ENCODE measurements at regions not wholly inside any gene's neighbourhood (a gene's known extent, or its start where the extent isn't known, plus 50 kb on each side); places are given as distances from the start of the nearest gene placed in this dataset.

DNA sequence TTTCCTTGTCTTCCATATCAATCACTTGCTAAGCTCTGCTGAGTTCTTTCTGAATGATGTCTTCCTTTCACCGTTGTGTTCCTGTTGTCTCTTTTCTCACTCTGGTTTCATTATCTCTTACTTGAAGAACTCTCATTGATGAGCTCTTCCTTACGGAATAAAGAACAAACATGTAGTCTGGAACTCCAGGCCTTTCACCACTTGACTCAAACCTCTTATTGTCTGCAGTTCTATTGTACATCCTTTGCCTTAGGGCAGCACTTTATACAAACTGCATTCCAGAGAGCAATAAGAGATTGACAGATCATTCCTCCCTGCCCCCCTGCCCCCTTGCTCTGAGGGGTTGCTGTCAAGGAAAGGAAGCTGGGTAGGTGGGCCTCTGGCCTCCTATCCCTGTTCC is 517.4 kb downstream of the TMEM135 start:
- Mint-ChIP-seq H3K4me3 (no peak overlapping the region), H3K36me3 (no peaks in the 10 kb centered on the region), H3K4me1 (no peaks in the 10 kb centered on the region), H3K27me3 (ENCODE audit: low read depth) (no peaks in the 10 kb centered on the region), H3K9me3 (peaks cover 26% of the 10 kb centered on the region), H3K27ac (no peak overlapping the region)
- TF ChIP-seq, protein P1, sequence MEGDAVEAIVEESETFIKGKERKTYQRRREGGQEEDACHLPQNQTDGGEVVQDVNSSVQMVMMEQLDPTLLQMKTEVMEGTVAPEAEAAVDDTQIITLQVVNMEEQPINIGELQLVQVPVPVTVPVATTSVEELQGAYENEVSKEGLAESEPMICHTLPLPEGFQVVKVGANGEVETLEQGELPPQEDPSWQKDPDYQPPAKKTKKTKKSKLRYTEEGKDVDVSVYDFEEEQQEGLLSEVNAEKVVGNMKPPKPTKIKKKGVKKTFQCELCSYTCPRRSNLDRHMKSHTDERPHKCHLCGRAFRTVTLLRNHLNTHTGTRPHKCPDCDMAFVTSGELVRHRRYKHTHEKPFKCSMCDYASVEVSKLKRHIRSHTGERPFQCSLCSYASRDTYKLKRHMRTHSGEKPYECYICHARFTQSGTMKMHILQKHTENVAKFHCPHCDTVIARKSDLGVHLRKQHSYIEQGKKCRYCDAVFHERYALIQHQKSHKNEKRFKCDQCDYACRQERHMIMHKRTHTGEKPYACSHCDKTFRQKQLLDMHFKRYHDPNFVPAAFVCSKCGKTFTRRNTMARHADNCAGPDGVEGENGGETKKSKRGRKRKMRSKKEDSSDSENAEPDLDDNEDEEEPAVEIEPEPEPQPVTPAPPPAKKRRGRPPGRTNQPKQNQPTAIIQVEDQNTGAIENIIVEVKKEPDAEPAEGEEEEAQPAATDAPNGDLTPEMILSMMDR (IDR thresholded peaks at IDR 0.05; ENCODE audit: unreplicated experiment): no peak
- no peak for DNase-seq (ENCODE audit: low spot score in 2 of 2, unreplicated experiment in 2 of 2)

DNA sequence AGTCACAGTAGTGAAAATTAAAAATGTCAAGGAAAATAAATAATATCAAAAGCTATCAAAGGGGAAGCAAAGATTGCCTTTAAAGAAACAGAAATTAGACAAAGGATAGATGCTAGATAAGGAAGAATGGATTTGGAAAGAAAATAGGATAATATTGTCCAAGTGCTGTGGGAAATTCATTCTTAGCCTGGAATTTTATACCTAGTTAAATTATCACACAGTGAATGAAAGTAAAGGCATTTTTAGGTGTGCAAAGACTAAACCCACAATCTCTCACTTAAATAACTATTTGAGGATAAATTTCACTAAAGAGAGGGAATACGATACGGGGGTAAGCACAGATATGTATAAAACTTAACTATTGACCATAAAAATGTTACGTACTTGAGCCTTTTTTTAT is 511.1 kb downstream of the TMEM135 start:
- TF ChIP-seq, protein P1 (IDR thresholded peaks at IDR 0.05; ENCODE audit: unreplicated experiment): no peak
- H3K4me3 Mint-ChIP-seq: no peak overlapping the region
- H3K36me3 Mint-ChIP-seq: peaks cover 5% of the 10 kb centered on the region
- no peaks in the 10 kb centered on the region for H3K4me1 Mint-ChIP-seq
- no peak for DNase-seq (ENCODE audit: low spot score in 2 of 2, unreplicated experiment in 2 of 2)
- peaks cover 46% of the 10 kb centered on the region for H3K9me3 Mint-ChIP-seq
- H3K27ac Mint-ChIP-seq: no peak overlapping the region
- H3K27me3 Mint-ChIP-seq (ENCODE audit: low read depth): no peaks in the 10 kb centered on the region

DNA sequence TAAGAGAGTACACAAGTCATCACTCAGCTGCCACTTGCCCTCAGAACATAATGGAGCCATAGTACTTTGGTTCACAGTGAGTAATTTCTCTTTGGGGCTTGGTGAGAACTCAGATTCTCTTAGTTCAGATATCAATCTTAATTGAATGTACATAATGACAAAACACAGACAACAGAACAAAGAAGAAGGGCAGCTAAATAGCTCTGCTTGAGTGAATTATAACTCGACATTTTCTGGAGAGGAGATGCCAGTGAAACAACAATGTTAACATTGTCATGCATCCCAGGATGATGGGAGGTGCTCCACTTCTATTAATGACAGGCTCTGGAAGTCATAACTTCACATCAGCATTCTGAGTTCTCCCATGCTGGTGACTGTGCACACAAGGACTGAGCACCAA is 508.1 kb downstream of the TMEM135 start:
- H3K27ac Mint-ChIP-seq: no peak overlapping the region
- H3K4me1 Mint-ChIP-seq: no peaks in the 10 kb centered on the region
- DNase-seq (ENCODE audit: low spot score in 2 of 2, unreplicated experiment in 2 of 2): no peak
- TF ChIP-seq, protein P1 (IDR thresholded peaks at IDR 0.05; ENCODE audit: unreplicated experiment): no peak
- H3K4me3 Mint-ChIP-seq: no peak overlapping the region
- no peaks in the 10 kb centered on the region for H3K27me3 Mint-ChIP-seq (ENCODE audit: low read depth)
- H3K36me3 Mint-ChIP-seq: peaks cover 9% of the 10 kb centered on the region
- H3K9me3 Mint-ChIP-seq: peaks cover 71% of the 10 kb centered on the region

DNA sequence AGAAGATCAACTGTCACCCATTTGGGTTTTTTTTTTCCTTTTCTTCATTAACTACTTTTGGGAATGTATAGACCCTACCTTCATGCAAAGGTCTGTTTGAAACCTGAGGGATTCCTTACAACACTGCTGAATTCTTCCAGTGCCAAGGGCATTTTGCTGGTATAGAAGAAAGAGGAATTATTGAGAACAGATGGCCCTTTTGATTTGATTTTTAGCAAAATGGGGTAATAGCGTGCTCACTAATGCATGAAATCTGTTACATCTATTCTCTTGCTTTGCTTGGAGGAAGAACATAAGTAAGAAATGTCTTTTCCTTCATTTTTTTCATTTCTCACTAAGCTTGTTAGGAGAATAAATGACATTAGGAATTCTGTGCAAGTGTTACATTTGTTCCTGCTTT is 501.9 kb downstream of the TMEM135 start:
- Mint-ChIP-seq H3K4me3 (no peak overlapping the region), H3K36me3 (peaks cover 7% of the 10 kb centered on the region), H3K27ac (no peak overlapping the region), H3K9me3 (peaks cover 33% of the 10 kb centered on the region), H3K4me1 (no peaks in the 10 kb centered on the region), H3K27me3 (ENCODE audit: low read depth) (no peaks in the 10 kb centered on the region)
- no peak for DNase-seq (ENCODE audit: low spot score in 2 of 2, unreplicated experiment in 2 of 2)
- TF ChIP-seq, protein P1 (IDR thresholded peaks at IDR 0.05; ENCODE audit: unreplicated experiment): no peak

DNA sequence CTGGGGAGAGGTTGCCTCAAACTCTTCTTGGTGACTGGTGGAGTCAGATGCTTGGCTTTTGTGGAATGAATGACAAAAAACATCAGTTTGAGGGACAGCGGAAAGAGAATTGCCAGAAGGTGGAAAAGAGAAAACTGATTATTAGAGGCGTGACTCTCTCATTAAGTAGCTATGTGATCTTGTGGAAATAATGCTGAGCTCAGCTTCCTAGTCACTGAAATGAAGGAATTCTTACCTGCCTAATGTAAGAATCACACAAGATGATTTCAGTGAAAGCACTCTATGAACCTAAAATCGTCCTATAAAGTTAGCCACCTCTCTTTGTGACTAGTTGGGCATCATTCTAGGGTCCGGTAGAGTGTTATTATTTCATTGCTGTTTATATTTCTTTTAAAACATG is 498.8 kb downstream of the TMEM135 start:
- no peak overlapping the region for H3K4me3 Mint-ChIP-seq

More for the DNA sequence above, 498.8 kb downstream of the TMEM135 start:
- TF ChIP-seq, protein P1 (IDR thresholded peaks at IDR 0.05; ENCODE audit: unreplicated experiment): no peak
- H3K4me1 Mint-ChIP-seq: peaks cover 2% of the 10 kb centered on the region
- no peaks in the 10 kb centered on the region for H3K27me3 Mint-ChIP-seq (ENCODE audit: low read depth)
- no peak overlapping the region for H3K27ac Mint-ChIP-seq
- H3K9me3 Mint-ChIP-seq: peaks cover 4% of the 10 kb centered on the region
- no peaks in the 10 kb centered on the region for H3K36me3 Mint-ChIP-seq
- DNase-seq (ENCODE audit: low spot score in 2 of 2, unreplicated experiment in 2 of 2): no peak

Data from mesothelial cell of epicardium (in vitro differentiated cells).